ENCODE measurements at regions not wholly inside any gene's neighbourhood (a gene's known extent, or its start where the extent isn't known, plus 50 kb on each side); places are given as distances from the start of the nearest gene placed in this dataset.

GRCh38 chr11:104588446-104588845, 309.8 kb downstream of the CASP12 start:
- no peaks in the 10 kb centered on the region for H3K36me3 ChIP-seq (ENCODE audit: insufficient read depth in 1 of 2, low read depth in 1 of 2)
- H3K4me3 ChIP-seq: no peak overlapping the region
- H3K27me3 ChIP-seq (ENCODE audit: insufficient read depth in 3 of 3, low read length in 2 of 3): no peaks in the 10 kb centered on the region
- WGBS, 3 donors: 63 to 100% (median 70%) methylated on average over 2 of the region's 2 CpGs
- intact Hi-C loops (cut with DNase I): no loop called here
- H3K9me3 ChIP-seq: no peaks in the 10 kb centered on the region
- H3K4me1 ChIP-seq: no peaks in the 10 kb centered on the region
- DNase-seq: no peak
- ATAC-seq: no peak
- no peak overlapping the region for H3K27ac ChIP-seq
- no peak for TF ChIP-seq CTCF (IDR thresholded peaks at IDR 0.05)

GRCh38 chr11:104584823-104585222, 313.4 kb downstream of the CASP12 start:
- H3K27ac ChIP-seq: no peak overlapping the region
- no peak for ATAC-seq
- WGBS, 3 donors: 74 to 85% (median 85%) methylated on average over 2 of the region's 2 CpGs

GRCh38 chr11:104583857-104584256, 314.4 kb downstream of the CASP12 start:
- Histone ChIP-seq H3K9me3 (no peaks in the 10 kb centered on the region), H3K36me3 (ENCODE audit: insufficient read depth in 1 of 2, low read depth in 1 of 2) (no peaks in the 10 kb centered on the region), H3K4me3 (no peak overlapping the region), H3K27me3 (ENCODE audit: insufficient read depth in 3 of 3, low read length in 2 of 3) (no peaks in the 10 kb centered on the region), H3K4me1 (no peaks in the 10 kb centered on the region), H3K27ac (no peak overlapping the region)
- DNase-seq: no peak
- intact Hi-C loops (cut with DNase I): no loop called here
- no peak for ATAC-seq
- WGBS, 3 donors: 63 to 64% (median 63%) methylated on average over 10 of the region's 10 CpGs
- TF ChIP-seq CTCF (IDR thresholded peaks at IDR 0.05): no peak

More at GRCh38 chr11:104584823-104585222, 313.4 kb downstream of the CASP12 start:
- Histone ChIP-seq H3K9me3 (no peaks in the 10 kb centered on the region), H3K4me3 (no peak overlapping the region), H3K4me1 (no peaks in the 10 kb centered on the region), H3K36me3 (ENCODE audit: insufficient read depth in 1 of 2, low read depth in 1 of 2) (no peaks in the 10 kb centered on the region), H3K27me3 (ENCODE audit: insufficient read depth in 3 of 3, low read length in 2 of 3) (no peaks in the 10 kb centered on the region)
- intact Hi-C loops (cut with DNase I): no loop called here
- TF ChIP-seq CTCF (IDR thresholded peaks at IDR 0.05): no peak
- no peak for DNase-seq

GRCh38 chr11:104582431-104582830, 315.8 kb downstream of the CASP12 start:
- Histone ChIP-seq H3K4me1 (no peaks in the 10 kb centered on the region), H3K27ac (no peak overlapping the region), H3K36me3 (ENCODE audit: insufficient read depth in 1 of 2, low read depth in 1 of 2) (no peaks in the 10 kb centered on the region), H3K4me3 (no peak overlapping the region), H3K27me3 (ENCODE audit: insufficient read depth in 3 of 3, low read length in 2 of 3) (no peaks in the 10 kb centered on the region), H3K9me3 (peaks cover 5% of the 10 kb centered on the region)
- no peak for TF ChIP-seq CTCF (IDR thresholded peaks at IDR 0.05)
- ATAC-seq (no peak), DNase-seq (no peak)
- 80 to 84% (median 83%) methylated on average over 2 of the region's 2 CpGs for WGBS, 3 donors
- intact Hi-C loops (cut with DNase I): no loop called here

GRCh38 chr11:104581246-104581980, 316.8 kb downstream of the CASP12 start:
- no peak for TF ChIP-seq CTCF (IDR thresholded peaks at IDR 0.05)
- WGBS, 3 donors: 41 to 64% (median 48%) methylated on average over 2 of the region's 2 CpGs

More at GRCh38 chr11:104581246-104581980, 316.8 kb downstream of the CASP12 start:
- Histone ChIP-seq H3K4me3 (no peak overlapping the region), H3K36me3 (ENCODE audit: insufficient read depth in 1 of 2, low read depth in 1 of 2) (no peaks in the 10 kb centered on the region), H3K27me3 (ENCODE audit: insufficient read depth in 3 of 3, low read length in 2 of 3) (no peaks in the 10 kb centered on the region), H3K27ac (no peak overlapping the region), H3K4me1 (no peaks in the 10 kb centered on the region), H3K9me3 (peaks cover 5% of the 10 kb centered on the region)
- intact Hi-C loops (cut with DNase I): no loop called here
- DNase-seq (no peak), ATAC-seq (no peak)
